Endothelial cell (in vitro differentiated cells): ENCODE measurements at regions not wholly inside any gene's neighbourhood (a gene's known extent, or its start where the extent isn't known, plus 50 kb on each side); places are given as distances from the start of the nearest gene placed in this dataset.

ENCODE experiments used
- DNase-seq: peaks from one replicate; pipeline ENCODE4 v3.0.0; 2021; ENCODE audit warnings: low spot score
- H3K27ac Mint-ChIP-seq: one replicate; pipeline ENCODE4 v1.8.0; 2021; ENCODE audit warnings: mixed read lengths, inconsistent platforms; ENCODE audit not compliant: unreplicated experiment
- H3K27me3 Mint-ChIP-seq: one replicate; pipeline ENCODE4 v1.8.0; 2021; ENCODE audit warnings: mild to moderate bottlenecking, moderate library complexity, mixed read lengths, inconsistent platforms; ENCODE audit not compliant: unreplicated experiment
- H3K36me3 Mint-ChIP-seq: one replicate; pipeline ENCODE4 v1.8.0; 2021; ENCODE audit warnings: mild to moderate bottlenecking, low read depth, mixed read lengths, inconsistent platforms; ENCODE audit not compliant: unreplicated experiment
- H3K4me1 Mint-ChIP-seq: one replicate; pipeline ENCODE4 v1.8.0; 2021; ENCODE audit warnings: mild to moderate bottlenecking, mixed read lengths, inconsistent platforms; ENCODE audit not compliant: unreplicated experiment
- H3K4me3 Mint-ChIP-seq: one replicate; pipeline ENCODE4 v1.8.0; 2021; ENCODE audit warnings: mild to moderate bottlenecking, mixed read lengths, inconsistent platforms; ENCODE audit not compliant: unreplicated experiment
- H3K9me3 Mint-ChIP-seq: one replicate; pipeline ENCODE4 v1.8.0; 2021; ENCODE audit warnings: mixed read lengths, inconsistent platforms; ENCODE audit not compliant: unreplicated experiment
- CTCF ChIP-seq: fragments of 200-600 bp; sonication (generic); IDR thresholded peaks from one replicate; pipeline ENCODE4 v1.5.0; 2021; ENCODE audit warnings: antibody characterized with exemption; ENCODE audit not compliant: unreplicated experiment

- Mint-ChIP-seq H3K9me3 (no peaks in the 10 kb centered on the region), H3K4me3 (no peak overlapping the region), H3K4me1 (no peaks in the 10 kb centered on the region)
These were observed 98.2 kb upstream of the DTNBP1 start for GRCh38 chr6:15761045-15761502.

GRCh38 chr6:15758631-15759215, 95.9 kb upstream of the DTNBP1 start:
- Mint-ChIP-seq H3K36me3 (no peaks in the 10 kb centered on the region), H3K4me3 (no peak overlapping the region), H3K4me1 (no peaks in the 10 kb centered on the region), H3K9me3 (no peaks in the 10 kb centered on the region), H3K27me3 (no peaks in the 10 kb centered on the region), H3K27ac (no peak overlapping the region)
- no peak for DNase-seq
- no peak for TF ChIP-seq CTCF

More at GRCh38 chr6:15761045-15761502, 98.2 kb upstream of the DTNBP1 start:
- no peak for TF ChIP-seq CTCF
- DNase-seq: no peak
- no peaks in the 10 kb centered on the region for H3K27me3 Mint-ChIP-seq
- H3K27ac Mint-ChIP-seq: no peak overlapping the region
- no peaks in the 10 kb centered on the region for H3K36me3 Mint-ChIP-seq

GRCh38 chr6:15755526-15755925, 92.7 kb upstream of the DTNBP1 start:
- DNase-seq: no peak
- Mint-ChIP-seq H3K9me3 (no peaks in the 10 kb centered on the region), H3K36me3 (no peaks in the 10 kb centered on the region), H3K4me3 (no peak overlapping the region), H3K4me1 (no peaks in the 10 kb centered on the region), H3K27me3 (no peaks in the 10 kb centered on the region), H3K27ac (no peak overlapping the region)
- no peak for TF ChIP-seq CTCF

- Mint-ChIP-seq H3K27me3 (no peaks in the 10 kb centered on the region), H3K27ac (no peak overlapping the region), H3K36me3 (no peaks in the 10 kb centered on the region), H3K4me3 (no peak overlapping the region), H3K4me1 (no peaks in the 10 kb centered on the region), H3K9me3 (no peaks in the 10 kb centered on the region)
- no peak for DNase-seq
- no peak for TF ChIP-seq CTCF
These were observed 91.9 kb upstream of the DTNBP1 start for GRCh38 chr6:15754706-15755079.

GRCh38 chr6:15754035-15754705, 91.3 kb upstream of the DTNBP1 start:
- Mint-ChIP-seq H3K4me3 (no peak overlapping the region), H3K27ac (no peak overlapping the region), H3K36me3 (no peaks in the 10 kb centered on the region), H3K4me1 (no peaks in the 10 kb centered on the region), H3K9me3 (no peaks in the 10 kb centered on the region), H3K27me3 (no peaks in the 10 kb centered on the region)
- DNase-seq: no peak
- no peak for TF ChIP-seq CTCF
